GM12872 (cell line): ENCODE measurements at regions not wholly inside any gene's neighbourhood (a gene's known extent, or its start where the extent isn't known, plus 50 kb on each side); places are given as distances from the start of the nearest gene placed in this dataset.

ENCODE experiments used
- TF ChIP-seq, protein P1 (sequence below): IDR thresholded peaks from 3 replicates; pipeline ENCODE4 v1.5.1; 2011; ENCODE audit warnings: low read depth, mild to moderate bottlenecking, low read length, moderate library complexity; ENCODE audit not compliant: insufficient read depth

DNA sequence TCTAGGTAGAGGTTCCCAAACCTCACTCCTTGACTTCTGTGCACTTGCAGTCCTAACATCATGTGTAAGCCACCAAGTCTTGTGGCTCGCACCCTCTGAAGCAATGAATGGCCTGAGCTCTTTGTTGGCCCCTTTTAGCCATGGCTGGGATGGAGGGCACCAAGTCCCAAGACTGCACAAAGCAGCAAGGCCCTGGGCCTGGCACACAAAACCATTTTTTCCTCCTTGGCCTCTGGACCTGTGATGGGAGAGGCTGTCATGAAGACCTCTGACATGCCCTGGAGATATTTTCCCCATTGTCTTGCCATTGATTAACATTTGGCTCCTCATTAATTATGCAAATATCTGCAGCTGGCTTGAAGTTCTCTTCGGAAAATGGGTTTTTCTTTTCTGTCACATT, 60.3 kb upstream of the MALRD1 start:
- TF ChIP-seq, protein P1, sequence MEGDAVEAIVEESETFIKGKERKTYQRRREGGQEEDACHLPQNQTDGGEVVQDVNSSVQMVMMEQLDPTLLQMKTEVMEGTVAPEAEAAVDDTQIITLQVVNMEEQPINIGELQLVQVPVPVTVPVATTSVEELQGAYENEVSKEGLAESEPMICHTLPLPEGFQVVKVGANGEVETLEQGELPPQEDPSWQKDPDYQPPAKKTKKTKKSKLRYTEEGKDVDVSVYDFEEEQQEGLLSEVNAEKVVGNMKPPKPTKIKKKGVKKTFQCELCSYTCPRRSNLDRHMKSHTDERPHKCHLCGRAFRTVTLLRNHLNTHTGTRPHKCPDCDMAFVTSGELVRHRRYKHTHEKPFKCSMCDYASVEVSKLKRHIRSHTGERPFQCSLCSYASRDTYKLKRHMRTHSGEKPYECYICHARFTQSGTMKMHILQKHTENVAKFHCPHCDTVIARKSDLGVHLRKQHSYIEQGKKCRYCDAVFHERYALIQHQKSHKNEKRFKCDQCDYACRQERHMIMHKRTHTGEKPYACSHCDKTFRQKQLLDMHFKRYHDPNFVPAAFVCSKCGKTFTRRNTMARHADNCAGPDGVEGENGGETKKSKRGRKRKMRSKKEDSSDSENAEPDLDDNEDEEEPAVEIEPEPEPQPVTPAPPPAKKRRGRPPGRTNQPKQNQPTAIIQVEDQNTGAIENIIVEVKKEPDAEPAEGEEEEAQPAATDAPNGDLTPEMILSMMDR = no peak
